ENCODE measurements at regions not wholly inside any gene's neighbourhood (a gene's known extent, or its start where the extent isn't known, plus 50 kb on each side); places are given as distances from the start of the nearest gene placed in this dataset.

DNA sequence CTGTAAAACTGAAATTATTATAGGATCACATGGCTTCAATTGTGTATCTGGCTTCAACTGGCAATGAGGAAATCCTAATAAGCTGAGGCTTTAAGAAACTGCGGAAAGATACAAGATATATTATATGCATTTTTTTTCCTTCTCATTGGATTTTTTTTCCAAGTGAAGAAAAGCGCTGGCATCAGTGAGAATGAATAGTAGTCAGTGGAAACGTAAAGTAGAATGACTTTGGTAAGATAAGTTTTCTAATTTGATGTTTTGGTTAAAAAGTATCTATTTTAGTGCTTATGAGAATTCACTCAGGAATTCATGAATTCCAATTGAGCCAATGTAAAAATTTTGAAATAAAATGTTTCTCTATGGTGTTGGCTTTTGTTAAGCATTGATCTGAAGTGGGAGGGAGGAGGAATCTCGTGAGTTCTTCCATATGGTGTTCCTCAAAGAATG, 173.5 kb upstream of the FRMD6 start:
- TF ChIP-seq, protein P1, sequence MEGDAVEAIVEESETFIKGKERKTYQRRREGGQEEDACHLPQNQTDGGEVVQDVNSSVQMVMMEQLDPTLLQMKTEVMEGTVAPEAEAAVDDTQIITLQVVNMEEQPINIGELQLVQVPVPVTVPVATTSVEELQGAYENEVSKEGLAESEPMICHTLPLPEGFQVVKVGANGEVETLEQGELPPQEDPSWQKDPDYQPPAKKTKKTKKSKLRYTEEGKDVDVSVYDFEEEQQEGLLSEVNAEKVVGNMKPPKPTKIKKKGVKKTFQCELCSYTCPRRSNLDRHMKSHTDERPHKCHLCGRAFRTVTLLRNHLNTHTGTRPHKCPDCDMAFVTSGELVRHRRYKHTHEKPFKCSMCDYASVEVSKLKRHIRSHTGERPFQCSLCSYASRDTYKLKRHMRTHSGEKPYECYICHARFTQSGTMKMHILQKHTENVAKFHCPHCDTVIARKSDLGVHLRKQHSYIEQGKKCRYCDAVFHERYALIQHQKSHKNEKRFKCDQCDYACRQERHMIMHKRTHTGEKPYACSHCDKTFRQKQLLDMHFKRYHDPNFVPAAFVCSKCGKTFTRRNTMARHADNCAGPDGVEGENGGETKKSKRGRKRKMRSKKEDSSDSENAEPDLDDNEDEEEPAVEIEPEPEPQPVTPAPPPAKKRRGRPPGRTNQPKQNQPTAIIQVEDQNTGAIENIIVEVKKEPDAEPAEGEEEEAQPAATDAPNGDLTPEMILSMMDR (conservative IDR thresholded peaks at IDR 0.05; ENCODE audit: low read depth, low read length) = no peak
- no peak overlapping the region for H3K4me3 ChIP-seq (ENCODE audit: low read length)
- DNase-seq (ENCODE audit: low read depth) = no peak

DNA sequence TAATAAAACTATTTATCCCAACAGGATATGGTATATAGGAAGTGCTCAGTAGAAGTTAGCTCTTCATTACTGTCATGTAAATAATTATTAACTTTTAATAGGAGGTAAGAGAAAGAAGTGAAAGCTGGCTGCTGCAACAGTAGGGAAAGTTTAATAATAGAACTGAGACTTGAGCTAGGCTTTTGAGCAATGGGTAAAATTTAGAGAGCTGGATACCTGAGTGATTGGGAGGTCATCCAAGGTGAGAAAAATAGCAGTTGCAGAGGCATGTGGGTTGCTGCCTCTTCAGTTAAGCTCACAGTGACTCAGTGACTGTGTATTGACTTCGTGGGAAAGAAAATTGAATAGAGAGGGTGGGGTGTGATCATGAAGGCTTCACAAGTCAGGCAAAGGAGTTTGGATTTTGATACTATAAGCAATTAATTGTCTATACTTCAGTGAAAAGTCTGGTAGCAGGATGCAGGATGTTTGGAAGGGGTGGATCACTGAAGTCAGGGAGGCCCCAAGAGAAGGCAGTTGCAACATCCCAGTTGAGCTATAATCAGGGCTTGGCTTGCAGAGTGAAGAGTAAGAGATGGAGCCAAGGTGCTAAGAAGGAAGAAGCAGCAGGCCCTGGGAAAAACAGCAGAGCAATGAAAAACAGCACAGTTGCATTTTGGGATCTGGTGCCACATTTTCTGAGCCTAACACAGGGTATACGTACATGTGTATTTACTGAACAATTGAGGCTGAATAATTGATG, 172.0 kb upstream of the FRMD6 start:
- TF ChIP-seq, protein P1 (conservative IDR thresholded peaks at IDR 0.05; ENCODE audit: low read depth, low read length) = no peak
- no peak for DNase-seq (ENCODE audit: low read depth)
- H3K4me3 ChIP-seq (ENCODE audit: low read length) = no peak overlapping the region

DNA sequence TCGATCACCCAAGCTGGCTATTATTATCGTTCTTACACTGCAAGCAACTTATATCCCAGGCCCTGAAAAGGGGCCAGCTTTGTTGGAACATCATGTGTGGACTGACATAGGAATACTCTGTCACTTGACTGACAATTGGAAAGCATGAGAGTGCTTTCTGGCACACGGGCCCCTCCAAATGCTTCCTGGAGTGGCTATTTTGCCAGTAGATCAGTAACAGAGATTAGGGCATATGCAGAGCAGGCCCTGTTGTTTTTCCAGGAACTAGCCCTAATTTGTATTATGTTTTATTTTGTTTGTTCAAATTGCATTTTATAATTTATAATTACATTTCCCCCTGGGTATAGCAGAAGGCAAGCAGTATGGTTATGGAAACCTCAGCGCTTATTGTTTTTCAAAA, 170.1 kb upstream of the FRMD6 start:
- no peak overlapping the region for H3K4me3 ChIP-seq (ENCODE audit: low read length)
- TF ChIP-seq, protein P1 (conservative IDR thresholded peaks at IDR 0.05; ENCODE audit: low read depth, low read length) = no peak
- DNase-seq (ENCODE audit: low read depth) = no peak

DNA sequence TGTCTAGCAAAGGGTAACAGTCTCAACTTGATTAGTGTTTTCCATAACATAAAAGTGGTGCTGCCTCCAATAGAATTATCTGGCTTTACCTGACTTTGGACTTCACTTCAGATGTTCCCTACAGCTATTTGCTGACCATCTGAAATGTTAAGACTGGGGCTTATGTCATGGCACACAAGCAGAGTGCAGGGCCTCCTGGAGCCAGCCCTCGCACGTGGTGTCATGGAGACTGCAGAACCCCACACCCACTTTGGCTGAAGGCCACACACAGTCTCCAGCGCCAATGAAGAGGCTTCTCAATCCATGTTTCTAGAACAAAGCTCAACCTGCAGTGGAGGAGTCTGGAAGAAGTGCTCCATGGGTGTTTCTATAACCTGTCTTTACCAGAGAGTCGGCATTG, 169.6 kb upstream of the FRMD6 start:
- TF ChIP-seq, protein P1 (conservative IDR thresholded peaks at IDR 0.05; ENCODE audit: low read depth, low read length) = no peak
- DNase-seq (ENCODE audit: low read depth) = no peak
- no peak overlapping the region for H3K4me3 ChIP-seq (ENCODE audit: low read length)

DNA sequence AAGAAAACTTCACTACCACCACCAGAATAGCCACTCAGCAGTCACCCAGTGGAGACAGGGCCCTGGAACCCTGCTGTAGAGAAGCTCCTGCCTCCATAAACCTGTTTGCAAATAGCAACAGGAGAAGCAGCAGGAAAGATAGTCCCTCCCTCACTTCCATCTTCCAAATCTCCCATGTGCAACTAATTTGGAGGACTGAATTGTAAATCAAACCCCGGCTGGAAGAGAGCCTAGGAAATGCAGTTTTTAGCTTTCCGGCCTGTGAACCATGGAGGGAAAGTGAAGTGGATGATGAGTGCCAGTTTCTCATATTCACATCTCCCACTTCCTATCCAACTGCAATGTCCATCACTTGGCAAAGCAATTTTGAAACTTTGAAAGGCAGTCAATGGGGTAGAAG, 167.2 kb upstream of the FRMD6 start:
- TF ChIP-seq, protein P1 (conservative IDR thresholded peaks at IDR 0.05; ENCODE audit: low read depth, low read length) = no peak
- no peak for DNase-seq (ENCODE audit: low read depth)
- H3K4me3 ChIP-seq (ENCODE audit: low read length) = no peak overlapping the region

DNA sequence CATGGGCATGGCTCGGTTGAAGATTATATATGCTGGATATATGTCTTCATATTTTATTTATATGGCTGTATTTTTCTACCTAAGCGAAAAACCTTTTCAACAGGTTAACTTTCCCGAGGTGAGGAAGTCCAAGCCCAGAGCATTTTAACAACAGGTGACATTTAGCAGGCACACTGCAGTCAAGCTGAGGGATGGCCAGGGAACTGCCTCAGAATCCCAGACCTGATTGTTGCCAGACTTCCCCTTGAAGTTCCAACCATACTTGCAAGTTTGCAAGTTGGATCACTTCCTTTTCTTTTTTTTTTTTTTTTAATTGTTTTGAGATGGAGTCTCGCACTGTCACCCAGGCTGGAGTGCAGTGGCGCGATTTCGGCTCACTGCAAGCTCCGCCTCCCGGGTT, 166.0 kb upstream of the FRMD6 start:
- no peak for DNase-seq (ENCODE audit: low read depth)
- H3K4me3 ChIP-seq (ENCODE audit: low read length) = no peak overlapping the region
- TF ChIP-seq, protein P1 (conservative IDR thresholded peaks at IDR 0.05; ENCODE audit: low read depth, low read length) = no peak

DNA sequence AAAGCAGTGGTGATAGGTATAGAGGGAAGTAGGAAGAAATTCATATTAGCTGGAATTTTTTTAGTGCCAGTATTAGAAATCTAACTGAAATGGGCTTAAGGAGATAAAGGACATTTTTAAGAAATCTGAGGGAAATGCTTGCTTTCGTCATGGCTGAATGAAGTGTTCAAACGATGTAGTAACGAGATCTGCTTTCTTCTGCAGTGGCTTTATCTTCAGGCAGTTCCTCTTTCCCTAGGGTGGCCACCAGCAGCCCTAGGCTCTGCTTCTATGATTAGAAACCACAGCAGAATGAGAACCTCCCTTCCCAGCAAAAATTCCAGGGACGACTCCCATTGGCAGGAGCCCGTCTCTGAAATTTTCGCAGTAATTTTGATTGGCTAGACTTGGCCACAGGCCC, 163.9 kb upstream of the FRMD6 start:
- no peak overlapping the region for H3K4me3 ChIP-seq (ENCODE audit: low read length)
- TF ChIP-seq, protein P1 (conservative IDR thresholded peaks at IDR 0.05; ENCODE audit: low read depth, low read length) = no peak
- no peak for DNase-seq (ENCODE audit: low read depth)
